ENCODE measurements at regions not wholly inside any gene's neighbourhood (a gene's known extent, or its start where the extent isn't known, plus 50 kb on each side); places are given as distances from the start of the nearest gene placed in this dataset.

DNA sequence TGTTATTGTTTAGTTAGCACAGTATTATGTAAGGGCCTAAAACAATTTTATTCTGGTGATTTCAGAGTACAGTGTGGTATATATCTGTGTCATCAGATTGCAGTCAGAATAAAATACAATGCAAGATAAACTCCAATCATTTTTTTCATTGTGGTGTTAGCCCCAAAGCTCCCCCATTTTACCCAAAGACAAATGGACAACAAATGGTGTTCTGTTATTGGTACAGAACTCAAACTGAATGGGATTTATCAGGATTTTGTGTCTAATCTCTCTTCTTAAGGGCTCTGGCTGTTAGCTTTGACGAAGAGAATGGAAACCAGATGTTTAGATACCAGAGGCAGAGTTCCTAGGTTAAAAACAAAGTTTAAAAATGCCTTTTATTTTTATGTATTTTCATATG lies 163.1 kb upstream of the USP25 start:
- H3K27ac Mint-ChIP-seq = no peak overlapping the region
- Histone ChIP-seq H4K8ac (replicated peaks; ENCODE audit: insufficient read length, low read depth, low read length) (no peak overlapping the region), H2AFZ (ENCODE audit: low read length) (no peak overlapping the region), H2BK20ac (ENCODE audit: low read depth, low read length, poor library complexity, severe bottlenecking) (no peak overlapping the region), H2BK12ac (ENCODE audit: insufficient read length, low read depth, low read length) (no peak overlapping the region), H3K27ac (ENCODE audit: insufficient read length, low read depth, low read length) (no peak overlapping the region), H3K56ac (ENCODE audit: insufficient read length, low read depth, low read length) (no peak overlapping the region), H3K79me1 (ENCODE audit: insufficient read depth, low read depth, low read length, poor library complexity, severe bottlenecking) (no peaks in the 10 kb centered on the region), H3K9me3 (ENCODE audit: control insufficient read depth, low read depth, low read length) (no peaks in the 10 kb centered on the region), H3K4ac (ENCODE audit: low read depth, low read length) (no peak overlapping the region), H2AK5ac (ENCODE audit: insufficient read length, low read length) (no peak overlapping the region), H3K4me2 (ENCODE audit: insufficient read depth, insufficient read length, low read length) (no peak overlapping the region), H3T11ph (ENCODE audit: low read length) (no peak overlapping the region), H2BK5ac (ENCODE audit: insufficient read length, low read length) (no peak overlapping the region), H4K91ac (ENCODE audit: insufficient read length, low read depth, low read length) (no peak overlapping the region), H3K14ac (ENCODE audit: insufficient read depth, low read length) (no peak overlapping the region), H3K27me3 (ENCODE audit: insufficient read depth, low read length) (no peaks in the 10 kb centered on the region), H2BK120ac (ENCODE audit: low read depth, low read length, poor library complexity, severe bottlenecking) (no peak overlapping the region), H3K23me2 (ENCODE audit: insufficient read length, low read depth, low read length, poor library complexity, severe bottlenecking) (no peaks in the 10 kb centered on the region), H2BK15ac (ENCODE audit: low read depth, low read length) (no peak overlapping the region), H3K18ac (ENCODE audit: insufficient read length, low read depth, low read length) (no peak overlapping the region), H3K23ac (ENCODE audit: insufficient read length, low read depth, low read length) (no peak overlapping the region), H4K20me1 (ENCODE audit: control insufficient read depth, insufficient read depth, insufficient read length) (no peaks in the 10 kb centered on the region), H3K9ac (ENCODE audit: extremely low read depth, insufficient read length, low read length) (no peak overlapping the region), H3K4me1 (ENCODE audit: insufficient read depth, low read length) (peaks cover 3% of the 10 kb centered on the region; the same call in 1 of the 2 replicates), H4K5ac (ENCODE audit: insufficient read length, low read depth, low read length) (no peak overlapping the region), H3K79me2 (ENCODE audit: insufficient read depth, low read length) (no peaks in the 10 kb centered on the region)
- no peaks in the 10 kb centered on the region for H3K36me3 Mint-ChIP-seq (ENCODE audit: insufficient read depth in 1 of 3, low read depth in 3 of 3)
- H3K27me3 Mint-ChIP-seq (ENCODE audit: low read depth) = peaks cover 3% of the 10 kb centered on the region; the same call in 1 of the 2 replicates
- no CpG with 5 or more reads among the region's 1 CpG for WGBS (ENCODE audit: extremely low coverage, insufficient read length, low lambda C conversion rate)
- H3K4me1 Mint-ChIP-seq = peaks cover 6 to 12% of the 10 kb centered on the region in 2 experiments
- no peak overlapping the region for H3K4me3 Mint-ChIP-seq
- TF ChIP-seq, protein P1, sequence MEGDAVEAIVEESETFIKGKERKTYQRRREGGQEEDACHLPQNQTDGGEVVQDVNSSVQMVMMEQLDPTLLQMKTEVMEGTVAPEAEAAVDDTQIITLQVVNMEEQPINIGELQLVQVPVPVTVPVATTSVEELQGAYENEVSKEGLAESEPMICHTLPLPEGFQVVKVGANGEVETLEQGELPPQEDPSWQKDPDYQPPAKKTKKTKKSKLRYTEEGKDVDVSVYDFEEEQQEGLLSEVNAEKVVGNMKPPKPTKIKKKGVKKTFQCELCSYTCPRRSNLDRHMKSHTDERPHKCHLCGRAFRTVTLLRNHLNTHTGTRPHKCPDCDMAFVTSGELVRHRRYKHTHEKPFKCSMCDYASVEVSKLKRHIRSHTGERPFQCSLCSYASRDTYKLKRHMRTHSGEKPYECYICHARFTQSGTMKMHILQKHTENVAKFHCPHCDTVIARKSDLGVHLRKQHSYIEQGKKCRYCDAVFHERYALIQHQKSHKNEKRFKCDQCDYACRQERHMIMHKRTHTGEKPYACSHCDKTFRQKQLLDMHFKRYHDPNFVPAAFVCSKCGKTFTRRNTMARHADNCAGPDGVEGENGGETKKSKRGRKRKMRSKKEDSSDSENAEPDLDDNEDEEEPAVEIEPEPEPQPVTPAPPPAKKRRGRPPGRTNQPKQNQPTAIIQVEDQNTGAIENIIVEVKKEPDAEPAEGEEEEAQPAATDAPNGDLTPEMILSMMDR (conservative IDR thresholded peaks at IDR 0.05) = no peak
- no peak for DNase-seq
- H3K9me3 Mint-ChIP-seq = no peaks in the 10 kb centered on the region; a peak in 1 of 5 replicates
